ENCODE measurements at regions not wholly inside any gene's neighbourhood (a gene's known extent, or its start where the extent isn't known, plus 50 kb on each side); places are given as distances from the start of the nearest gene placed in this dataset.
"Not testable (repeated sequence)": the region's sequence is repeated elsewhere in the genome, so short reads cannot be mapped to it uniquely, and the experiment has no call there.

DNA sequence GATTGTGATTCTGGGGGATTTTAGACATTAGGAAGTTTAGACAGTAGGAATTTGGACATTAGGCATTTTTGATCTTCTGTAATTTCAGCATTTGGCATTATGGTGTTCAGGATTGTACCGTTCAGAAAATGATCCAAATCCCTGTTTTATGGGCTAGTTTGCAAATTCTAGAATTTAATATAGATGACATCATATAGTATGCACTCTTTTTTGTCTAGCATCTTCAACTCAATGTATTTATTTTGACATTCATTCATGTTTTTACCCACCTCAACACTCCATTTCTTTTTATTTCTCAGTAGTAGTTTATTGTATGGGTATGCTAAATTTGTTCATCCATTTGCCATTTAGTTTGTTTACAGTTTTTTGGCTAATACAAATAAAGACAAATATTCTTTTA is 105.3 kb upstream of the ZPLD1 start:
- Histone ChIP-seq H3K9me3 (ENCODE audit: control insufficient read depth, low read length) (no peaks in the 10 kb centered on the region), H3K4me1 (ENCODE audit: control insufficient read depth, insufficient read depth, low read length) (no peaks in the 10 kb centered on the region), H3K36me3 (ENCODE audit: control insufficient read depth, insufficient read depth, low read length) (no peaks in the 10 kb centered on the region), H3K27me3 (ENCODE audit: control insufficient read depth, insufficient read depth, low read length) (no peaks in the 10 kb centered on the region), H3K4me3 (ENCODE audit: low read length) (no peak overlapping the region), H3K9ac (ENCODE audit: low read length) (no peak overlapping the region)

DNA sequence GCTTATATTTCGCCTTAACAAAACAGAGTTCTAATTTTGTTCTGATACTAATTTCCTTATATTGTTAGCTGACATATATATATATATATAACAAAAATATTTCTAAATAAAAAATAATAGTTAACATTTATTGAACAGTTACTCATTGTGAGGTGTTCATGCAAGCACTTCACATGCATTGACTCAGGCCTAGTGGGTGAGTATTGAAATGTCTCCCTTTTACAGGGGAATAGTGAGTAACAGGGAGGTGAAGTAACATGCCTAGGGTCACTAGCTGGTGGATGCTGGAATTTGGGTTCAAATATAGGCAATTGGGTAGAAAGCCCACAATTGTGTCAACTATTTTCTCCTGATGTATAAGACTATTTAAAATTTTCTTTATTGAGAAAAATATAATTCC is 102.6 kb upstream of the ZPLD1 start:
- H3K36me3 ChIP-seq (ENCODE audit: control insufficient read depth, insufficient read depth, low read length): no peaks in the 10 kb centered on the region
- no peaks in the 10 kb centered on the region for H3K4me1 ChIP-seq (ENCODE audit: control insufficient read depth, insufficient read depth, low read length)
- no peaks in the 10 kb centered on the region for H3K27me3 ChIP-seq (ENCODE audit: control insufficient read depth, insufficient read depth, low read length)
- H3K4me3 ChIP-seq (ENCODE audit: low read length): no peak overlapping the region
- H3K9me3 ChIP-seq (ENCODE audit: control insufficient read depth, low read length): no peaks in the 10 kb centered on the region
- H3K9ac ChIP-seq (ENCODE audit: low read length): no peak overlapping the region

DNA sequence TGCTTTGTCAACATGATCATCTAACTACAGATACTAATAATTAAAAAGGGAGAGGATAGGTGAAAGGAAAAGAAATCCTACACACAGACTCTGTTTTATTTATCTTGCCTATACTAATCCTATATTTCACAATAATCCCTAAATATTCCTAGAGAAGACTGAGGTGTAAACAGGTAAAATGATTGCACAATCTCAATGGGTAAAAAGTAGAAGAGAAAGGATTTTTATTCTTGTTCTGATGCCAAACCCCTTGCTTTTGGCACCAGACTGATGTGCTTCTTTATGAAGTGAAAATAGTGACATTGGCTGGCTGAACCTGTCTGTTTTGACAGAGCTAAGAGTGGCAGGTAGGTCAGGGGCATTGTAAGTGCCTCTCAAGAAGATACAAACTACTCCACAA is 101.9 kb upstream of the ZPLD1 start:
- H3K9ac ChIP-seq (ENCODE audit: low read length): no peak overlapping the region
- H3K4me1 ChIP-seq (ENCODE audit: control insufficient read depth, insufficient read depth, low read length): no peaks in the 10 kb centered on the region
- H3K36me3 ChIP-seq (ENCODE audit: control insufficient read depth, insufficient read depth, low read length): no peaks in the 10 kb centered on the region
- no peaks in the 10 kb centered on the region for H3K27me3 ChIP-seq (ENCODE audit: control insufficient read depth, insufficient read depth, low read length)
- no peaks in the 10 kb centered on the region for H3K9me3 ChIP-seq (ENCODE audit: control insufficient read depth, low read length)
- H3K4me3 ChIP-seq (ENCODE audit: low read length): no peak overlapping the region

GRCh38 chr3:102336130-102336529 is 98.7 kb upstream of the ZPLD1 start:
- H3K4me1 ChIP-seq (ENCODE audit: control insufficient read depth, insufficient read depth, low read length): no peaks in the 10 kb centered on the region
- no peak overlapping the region for H3K4me3 ChIP-seq (ENCODE audit: low read length)
- H3K27me3 ChIP-seq (ENCODE audit: control insufficient read depth, insufficient read depth, low read length): no peaks in the 10 kb centered on the region
- H3K36me3 ChIP-seq (ENCODE audit: control insufficient read depth, insufficient read depth, low read length): no peaks in the 10 kb centered on the region
- no peak overlapping the region for H3K9ac ChIP-seq (ENCODE audit: low read length)
- H3K9me3 ChIP-seq (ENCODE audit: control insufficient read depth, low read length): no peaks in the 10 kb centered on the region

DNA sequence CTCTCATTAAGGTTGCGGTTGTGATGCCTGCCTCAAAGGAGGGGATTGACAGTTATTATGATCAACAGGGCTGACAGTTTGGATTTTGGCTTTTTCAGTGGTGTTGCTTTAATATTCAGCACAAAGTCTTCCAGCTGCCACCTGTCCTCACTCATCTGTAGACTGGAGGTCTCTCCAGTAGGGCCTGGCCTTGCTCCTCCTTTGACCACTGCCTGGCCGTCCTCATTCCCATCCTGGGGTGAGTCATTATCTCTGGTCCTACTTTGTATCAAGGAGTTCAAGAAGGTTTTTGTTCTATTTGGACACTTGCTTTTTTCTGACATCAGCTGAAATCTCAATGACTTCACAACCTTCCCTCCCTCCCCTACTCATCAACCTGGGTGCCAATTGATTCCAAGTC is 95.1 kb upstream of the ZPLD1 start:
- Histone ChIP-seq H3K4me1 (ENCODE audit: control insufficient read depth, insufficient read depth, low read length) (no peaks in the 10 kb centered on the region), H3K4me3 (ENCODE audit: low read length) (no peak overlapping the region), H3K9me3 (ENCODE audit: control insufficient read depth, low read length) (no peaks in the 10 kb centered on the region), H3K9ac (ENCODE audit: low read length) (no peak overlapping the region), H3K36me3 (ENCODE audit: control insufficient read depth, insufficient read depth, low read length) (no peaks in the 10 kb centered on the region), H3K27me3 (ENCODE audit: control insufficient read depth, insufficient read depth, low read length) (no peaks in the 10 kb centered on the region)

- no peaks in the 10 kb centered on the region for H3K9me3 ChIP-seq (ENCODE audit: control insufficient read depth, low read length)
- no peaks in the 10 kb centered on the region for H3K4me1 ChIP-seq (ENCODE audit: control insufficient read depth, insufficient read depth, low read length)
- H3K36me3 ChIP-seq (ENCODE audit: control insufficient read depth, insufficient read depth, low read length): no peaks in the 10 kb centered on the region
- H3K27me3 ChIP-seq (ENCODE audit: control insufficient read depth, insufficient read depth, low read length): no peaks in the 10 kb centered on the region
- H3K9ac ChIP-seq (ENCODE audit: low read length): no peak overlapping the region
- no peak overlapping the region for H3K4me3 ChIP-seq (ENCODE audit: low read length)
These were observed 87.9 kb upstream of the ZPLD1 start for GRCh38 chr3:102346897-102347296.

DNA sequence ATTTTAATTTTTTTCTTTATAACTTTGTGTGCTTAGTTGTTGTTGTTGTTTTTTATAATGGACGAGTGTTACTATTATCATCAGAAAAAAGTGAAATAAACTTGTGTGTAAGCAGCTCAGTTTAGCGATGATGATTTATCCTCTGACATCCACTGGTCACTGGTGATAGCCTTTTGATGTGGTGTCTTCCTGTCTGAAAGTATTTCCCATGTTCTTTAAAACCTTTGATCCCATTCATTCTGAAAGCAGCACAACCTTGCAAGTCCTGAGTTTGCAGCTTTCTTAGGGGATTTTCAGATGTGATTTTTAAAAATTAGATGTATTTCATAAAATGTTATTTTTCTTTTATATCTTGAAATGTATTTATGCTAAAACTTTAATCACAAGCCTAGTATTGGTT is 85.9 kb upstream of the ZPLD1 start:
- H3K36me3 ChIP-seq (ENCODE audit: control insufficient read depth, insufficient read depth, low read length): no peaks in the 10 kb centered on the region
- no peaks in the 10 kb centered on the region for H3K27me3 ChIP-seq (ENCODE audit: control insufficient read depth, insufficient read depth, low read length)

GRCh38 chr3:102353148-102353547 is 81.7 kb upstream of the ZPLD1 start:
- H3K36me3 ChIP-seq (ENCODE audit: control insufficient read depth, insufficient read depth, low read length): no peaks in the 10 kb centered on the region
- no peak overlapping the region for H3K9ac ChIP-seq (ENCODE audit: low read length)
- no peaks in the 10 kb centered on the region for H3K27me3 ChIP-seq (ENCODE audit: control insufficient read depth, insufficient read depth, low read length)
- H3K4me1 ChIP-seq (ENCODE audit: control insufficient read depth, insufficient read depth, low read length): peaks cover 3% of the 10 kb centered on the region
- H3K9me3 ChIP-seq (ENCODE audit: control insufficient read depth, low read length): no peaks in the 10 kb centered on the region
- H3K4me3 ChIP-seq (ENCODE audit: low read length): no peak overlapping the region

More for the DNA sequence above, 85.9 kb upstream of the ZPLD1 start:
- Histone ChIP-seq H3K9ac (ENCODE audit: low read length) (no peak overlapping the region), H3K4me3 (ENCODE audit: low read length) (no peak overlapping the region), H3K9me3 (ENCODE audit: control insufficient read depth, low read length) (no peaks in the 10 kb centered on the region), H3K4me1 (ENCODE audit: control insufficient read depth, insufficient read depth, low read length) (no peaks in the 10 kb centered on the region)

- Histone ChIP-seq H3K36me3 (ENCODE audit: control insufficient read depth, insufficient read depth, low read length) (no peaks in the 10 kb centered on the region), H3K9me3 (ENCODE audit: control insufficient read depth, low read length) (no peaks in the 10 kb centered on the region), H3K9ac (ENCODE audit: low read length) (no peak overlapping the region), H3K4me1 (ENCODE audit: control insufficient read depth, insufficient read depth, low read length) (peaks cover 3% of the 10 kb centered on the region), H3K27me3 (ENCODE audit: control insufficient read depth, insufficient read depth, low read length) (no peaks in the 10 kb centered on the region), H3K4me3 (ENCODE audit: low read length) (no peak overlapping the region)
These were observed 81.0 kb upstream of the ZPLD1 start for GRCh38 chr3:102353805-102354204.

GRCh38 chr3:102354818-102355515 is 79.8 kb upstream of the ZPLD1 start:
- no peaks in the 10 kb centered on the region for H3K36me3 ChIP-seq (ENCODE audit: control insufficient read depth, insufficient read depth, low read length)
- H3K4me1 ChIP-seq (ENCODE audit: control insufficient read depth, insufficient read depth, low read length): peaks cover 3% of the 10 kb centered on the region
- H3K9me3 ChIP-seq (ENCODE audit: control insufficient read depth, low read length): no peaks in the 10 kb centered on the region
- no peak overlapping the region for H3K9ac ChIP-seq (ENCODE audit: low read length)
- H3K27me3 ChIP-seq (ENCODE audit: control insufficient read depth, insufficient read depth, low read length): no peaks in the 10 kb centered on the region
- no peak overlapping the region for H3K4me3 ChIP-seq (ENCODE audit: low read length)

- Histone ChIP-seq H3K4me3 (ENCODE audit: low read length) (no peak overlapping the region), H3K36me3 (ENCODE audit: control insufficient read depth, insufficient read depth, low read length) (no peaks in the 10 kb centered on the region), H3K9ac (ENCODE audit: low read length) (no peak overlapping the region), H3K4me1 (ENCODE audit: control insufficient read depth, insufficient read depth, low read length) (peaks cover 3% of the 10 kb centered on the region), H3K27me3 (ENCODE audit: control insufficient read depth, insufficient read depth, low read length) (no peaks in the 10 kb centered on the region), H3K9me3 (ENCODE audit: control insufficient read depth, low read length) (no peaks in the 10 kb centered on the region)
These were observed 78.3 kb upstream of the ZPLD1 start for GRCh38 chr3:102356506-102356905.

DNA sequence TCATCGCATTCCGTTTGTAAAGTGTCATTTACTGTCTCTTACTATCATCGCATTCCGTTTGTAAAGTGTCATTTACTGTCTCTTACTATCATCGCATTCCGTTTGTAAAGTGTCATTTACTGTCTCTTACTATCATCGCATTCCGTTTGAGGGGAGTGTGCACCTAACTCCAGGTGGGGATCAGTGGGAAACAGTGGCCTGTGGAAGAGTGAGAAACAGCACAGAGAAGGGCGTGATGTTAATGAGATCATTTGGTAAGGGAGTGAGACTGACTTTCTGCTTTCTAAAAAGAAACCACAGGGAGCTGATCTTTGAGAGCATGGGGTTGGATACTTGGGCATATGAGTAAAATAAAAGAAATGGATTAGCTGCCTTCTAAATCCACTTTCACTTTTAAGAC is 77.5 kb upstream of the ZPLD1 start:
- not testable (repeated sequence) for H3K4me1 ChIP-seq (ENCODE audit: control insufficient read depth, insufficient read depth, low read length); H3K9me3 ChIP-seq (ENCODE audit: control insufficient read depth, low read length); H3K36me3 ChIP-seq (ENCODE audit: control insufficient read depth, insufficient read depth, low read length); H3K27me3 ChIP-seq (ENCODE audit: control insufficient read depth, insufficient read depth, low read length); H3K9ac ChIP-seq (ENCODE audit: low read length); H3K4me3 ChIP-seq (ENCODE audit: low read length)

All from mucosa of stomach (tissue), 1 donor.